ENCODE measurements at regions not wholly inside any gene's neighbourhood (a gene's known extent, or its start where the extent isn't known, plus 50 kb on each side); places are given as distances from the start of the nearest gene placed in this dataset.

DNA sequence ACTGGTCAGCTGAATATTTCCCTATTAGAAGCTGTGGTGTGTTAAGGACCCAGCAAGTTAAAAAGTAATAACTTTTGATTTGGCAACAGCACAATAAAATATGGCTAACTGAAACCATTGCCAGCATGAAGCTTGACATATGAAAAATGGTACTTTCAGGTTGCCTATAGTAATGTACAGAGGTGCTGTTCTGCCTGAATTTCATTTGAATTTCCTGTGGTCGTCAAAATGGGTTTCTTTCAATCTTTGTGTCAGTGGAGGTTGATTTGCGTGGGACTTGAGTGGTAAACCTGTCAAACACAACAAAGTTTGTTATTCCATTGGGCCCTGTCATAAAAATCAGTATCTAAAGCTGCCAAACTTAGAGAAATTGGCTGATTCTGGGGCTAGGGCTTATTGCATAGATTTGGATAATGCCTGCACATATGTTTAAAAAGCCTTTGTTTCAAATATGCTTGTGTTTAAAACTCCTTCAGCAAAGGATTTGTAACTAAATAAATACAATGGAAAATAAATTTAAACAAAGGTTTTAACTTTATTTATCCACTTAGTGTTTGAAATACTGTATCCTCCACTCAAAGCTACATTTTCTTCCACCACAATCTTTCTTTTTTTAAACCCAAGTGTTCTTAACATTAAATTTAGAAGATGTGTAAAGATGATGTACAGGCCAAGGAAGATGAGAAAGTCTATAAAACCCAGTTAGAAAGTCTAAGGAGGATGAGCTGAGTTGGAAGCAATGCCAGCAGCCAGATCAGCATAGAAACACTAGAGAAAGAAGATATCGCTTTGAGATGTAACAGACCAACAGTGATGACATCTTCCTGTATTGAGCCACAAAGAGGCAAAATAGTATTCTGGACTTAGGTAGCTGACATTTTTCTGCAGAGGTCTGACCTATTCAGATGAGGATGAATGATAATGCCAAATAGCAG is 134.8 kb upstream of the GIMD1 start:
- Histone ChIP-seq H3K4me3 (no peak overlapping the region), H3K27ac (no peak overlapping the region), H3K36me3 (no peaks in the 10 kb centered on the region), H3K9me3 (ENCODE audit: low read depth) (no peaks in the 10 kb centered on the region), H3K27me3 (no peaks in the 10 kb centered on the region), H3K4me1 (ENCODE audit: low read depth) (no peaks in the 10 kb centered on the region)
- DNase-seq (ENCODE audit: low read depth in 1 of 2, low spot score in 1 of 2): no peak
- TF ChIP-seq, protein P1, sequence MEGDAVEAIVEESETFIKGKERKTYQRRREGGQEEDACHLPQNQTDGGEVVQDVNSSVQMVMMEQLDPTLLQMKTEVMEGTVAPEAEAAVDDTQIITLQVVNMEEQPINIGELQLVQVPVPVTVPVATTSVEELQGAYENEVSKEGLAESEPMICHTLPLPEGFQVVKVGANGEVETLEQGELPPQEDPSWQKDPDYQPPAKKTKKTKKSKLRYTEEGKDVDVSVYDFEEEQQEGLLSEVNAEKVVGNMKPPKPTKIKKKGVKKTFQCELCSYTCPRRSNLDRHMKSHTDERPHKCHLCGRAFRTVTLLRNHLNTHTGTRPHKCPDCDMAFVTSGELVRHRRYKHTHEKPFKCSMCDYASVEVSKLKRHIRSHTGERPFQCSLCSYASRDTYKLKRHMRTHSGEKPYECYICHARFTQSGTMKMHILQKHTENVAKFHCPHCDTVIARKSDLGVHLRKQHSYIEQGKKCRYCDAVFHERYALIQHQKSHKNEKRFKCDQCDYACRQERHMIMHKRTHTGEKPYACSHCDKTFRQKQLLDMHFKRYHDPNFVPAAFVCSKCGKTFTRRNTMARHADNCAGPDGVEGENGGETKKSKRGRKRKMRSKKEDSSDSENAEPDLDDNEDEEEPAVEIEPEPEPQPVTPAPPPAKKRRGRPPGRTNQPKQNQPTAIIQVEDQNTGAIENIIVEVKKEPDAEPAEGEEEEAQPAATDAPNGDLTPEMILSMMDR (IDR thresholded peaks at IDR 0.05; ENCODE audit: low read depth, low read length): no peak

DNA sequence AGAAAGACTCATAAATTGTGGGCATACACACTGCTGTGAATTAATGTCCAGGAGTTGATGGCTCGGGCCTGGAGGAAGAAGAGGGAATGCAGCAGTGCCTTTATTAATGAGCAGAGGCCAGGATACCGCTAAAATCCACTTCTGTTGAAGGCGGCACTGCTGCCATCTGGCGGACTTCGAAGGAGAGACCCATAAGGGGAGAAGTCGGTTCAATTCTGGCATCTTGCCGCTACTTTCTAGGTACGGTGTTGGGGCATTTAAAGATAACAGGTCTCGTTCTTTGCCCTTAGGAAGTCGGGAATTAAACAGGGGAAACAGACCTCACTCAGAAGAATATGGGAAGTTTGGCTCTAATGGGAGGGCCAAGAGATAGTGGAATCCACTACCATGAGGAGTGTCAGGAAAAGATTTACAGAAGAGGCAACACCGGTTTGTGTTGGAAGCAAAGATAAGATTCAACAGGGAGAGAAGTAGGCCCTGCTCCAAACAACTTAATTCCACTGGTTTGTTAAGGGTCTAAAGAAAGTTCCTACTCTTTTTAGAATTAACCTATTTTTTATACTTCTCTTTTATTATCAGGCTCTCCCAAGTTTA is 133.6 kb upstream of the GIMD1 start:
- TF ChIP-seq, protein P1 (IDR thresholded peaks at IDR 0.05; ENCODE audit: low read depth, low read length): peak; percentile 75
- Histone ChIP-seq H3K27me3 (no peaks in the 10 kb centered on the region), H3K27ac (no peak overlapping the region), H3K36me3 (no peaks in the 10 kb centered on the region), H3K4me1 (ENCODE audit: low read depth) (no peaks in the 10 kb centered on the region), H3K4me3 (no peak overlapping the region), H3K9me3 (ENCODE audit: low read depth) (no peaks in the 10 kb centered on the region)
- DNase-seq (ENCODE audit: low read depth in 1 of 2, low spot score in 1 of 2): peak; percentile 71 to 77

DNA sequence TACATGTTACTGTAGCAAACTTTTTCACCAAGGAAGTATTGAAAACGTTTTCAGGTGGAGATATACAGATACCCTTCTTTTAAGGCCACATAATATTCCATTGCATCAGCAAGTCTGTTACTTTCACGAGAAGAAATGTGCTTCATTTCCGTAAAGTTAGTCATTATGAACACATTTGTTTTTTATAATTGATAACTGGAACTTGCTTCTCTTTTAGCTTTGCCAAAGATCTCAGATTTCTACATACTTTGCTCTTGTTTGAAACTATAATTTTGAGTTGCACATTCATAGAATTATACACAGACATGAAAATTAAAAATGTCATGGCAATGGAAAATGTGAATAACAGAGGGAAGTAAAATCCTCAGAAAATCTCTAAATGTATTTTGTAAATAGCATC is 128.7 kb upstream of the GIMD1 start:
- TF ChIP-seq, protein P1 (IDR thresholded peaks at IDR 0.05; ENCODE audit: low read depth, low read length): no peak
- no peaks in the 10 kb centered on the region for H3K27me3 ChIP-seq

DNA sequence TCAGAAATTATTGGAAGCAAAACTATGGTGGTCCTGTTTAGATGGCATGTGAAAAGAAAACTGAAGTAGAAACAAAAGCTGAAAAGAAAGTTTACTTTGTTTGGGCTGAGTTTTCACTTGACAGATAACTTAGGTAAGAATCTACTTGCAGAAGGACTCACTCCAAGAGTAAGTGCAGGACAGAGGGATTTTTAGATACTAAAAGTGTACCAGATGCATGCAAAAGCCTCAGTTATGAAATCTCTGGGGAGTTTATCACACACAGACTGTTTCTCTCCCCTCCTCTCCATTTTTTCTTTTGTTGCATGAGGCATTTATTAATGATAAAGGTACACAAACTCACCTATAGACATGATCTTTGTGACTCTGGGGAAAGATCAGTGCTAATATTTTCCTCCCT is 127.5 kb upstream of the GIMD1 start:
- TF ChIP-seq, protein P1 (IDR thresholded peaks at IDR 0.05; ENCODE audit: low read depth, low read length): no peak
- Histone ChIP-seq H3K27ac (no peak overlapping the region), H3K4me3 (no peak overlapping the region), H3K27me3 (no peaks in the 10 kb centered on the region), H3K9me3 (ENCODE audit: low read depth) (no peaks in the 10 kb centered on the region), H3K4me1 (ENCODE audit: low read depth) (no peaks in the 10 kb centered on the region), H3K36me3 (no peaks in the 10 kb centered on the region)
- no peak for DNase-seq (ENCODE audit: low read depth in 1 of 2, low spot score in 1 of 2)

More for the DNA sequence above, 128.7 kb upstream of the GIMD1 start:
- no peaks in the 10 kb centered on the region for H3K9me3 ChIP-seq (ENCODE audit: low read depth)
- no peaks in the 10 kb centered on the region for H3K36me3 ChIP-seq
- H3K27ac ChIP-seq: no peak overlapping the region
- no peaks in the 10 kb centered on the region for H3K4me1 ChIP-seq (ENCODE audit: low read depth)
- DNase-seq (ENCODE audit: low read depth in 1 of 2, low spot score in 1 of 2): no peak
- no peak overlapping the region for H3K4me3 ChIP-seq

DNA sequence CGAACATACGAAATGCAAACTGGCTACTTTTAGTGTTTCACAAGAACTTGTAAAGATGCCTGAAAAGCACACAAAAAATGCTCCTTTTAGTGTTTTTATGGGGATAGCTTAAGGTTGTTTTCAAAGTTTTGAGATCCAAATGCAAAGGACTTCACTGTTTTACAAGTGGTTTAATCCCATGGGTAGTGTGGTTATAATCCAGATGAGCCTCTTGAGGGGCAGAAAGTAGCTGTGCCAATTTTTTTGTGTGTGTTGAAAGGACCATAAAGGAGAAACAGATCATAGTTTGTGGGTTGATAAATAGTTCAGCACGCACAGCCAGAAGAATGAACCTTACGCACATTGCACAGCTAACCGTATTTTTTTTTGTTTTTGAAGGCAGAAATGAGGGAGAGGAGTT is 126.9 kb upstream of the GIMD1 start:
- Histone ChIP-seq H3K4me1 (ENCODE audit: low read depth) (no peaks in the 10 kb centered on the region), H3K36me3 (no peaks in the 10 kb centered on the region), H3K27ac (no peak overlapping the region), H3K27me3 (no peaks in the 10 kb centered on the region), H3K9me3 (ENCODE audit: low read depth) (no peaks in the 10 kb centered on the region), H3K4me3 (no peak overlapping the region)
- TF ChIP-seq, protein P1 (IDR thresholded peaks at IDR 0.05; ENCODE audit: low read depth, low read length): no peak
- peak in 1 of 2 donors; percentile 43 for DNase-seq (ENCODE audit: low read depth in 1 of 2, low spot score in 1 of 2)

Data from cardiac muscle cell (in vitro differentiated cells and primary cell).